GM18907 (cell line): ENCODE measurements at regions not wholly inside any gene's neighbourhood (a gene's known extent, or its start where the extent isn't known, plus 50 kb on each side); places are given as distances from the start of the nearest gene placed in this dataset.
"Not testable (repeated sequence)": the region's sequence is repeated elsewhere in the genome, so short reads cannot be mapped to it uniquely, and the experiment has no call there.

Experiments used
- ATAC-seq: cut with Tn5 transposase; IDR thresholded peaks from one replicate; pipeline ENCODE4 v1.9.1; 2021; ENCODE audit warnings: mild to moderate bottlenecking, moderate library complexity; ENCODE audit not compliant: unreplicated experiment

DNA sequence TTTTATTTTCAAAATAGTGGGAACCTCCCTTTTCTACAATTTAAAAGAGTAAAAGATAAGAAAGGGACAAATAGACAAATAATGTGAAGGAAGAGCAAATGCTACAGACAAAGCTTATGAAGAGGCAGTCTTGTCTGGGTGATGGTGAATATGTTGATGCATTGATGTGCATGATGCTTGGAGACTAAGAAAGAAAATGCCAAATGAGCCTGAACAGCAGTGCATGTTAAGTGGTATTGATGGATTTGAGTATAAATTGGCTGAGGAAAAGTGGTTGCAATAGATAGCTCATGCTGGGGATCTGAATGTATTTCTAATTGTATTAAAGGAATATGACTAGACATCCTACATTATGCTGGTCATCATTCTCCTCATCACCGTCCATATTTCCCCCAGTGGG is 268.6 kb upstream of the ANO5 start:
- no peak for ATAC-seq

DNA sequence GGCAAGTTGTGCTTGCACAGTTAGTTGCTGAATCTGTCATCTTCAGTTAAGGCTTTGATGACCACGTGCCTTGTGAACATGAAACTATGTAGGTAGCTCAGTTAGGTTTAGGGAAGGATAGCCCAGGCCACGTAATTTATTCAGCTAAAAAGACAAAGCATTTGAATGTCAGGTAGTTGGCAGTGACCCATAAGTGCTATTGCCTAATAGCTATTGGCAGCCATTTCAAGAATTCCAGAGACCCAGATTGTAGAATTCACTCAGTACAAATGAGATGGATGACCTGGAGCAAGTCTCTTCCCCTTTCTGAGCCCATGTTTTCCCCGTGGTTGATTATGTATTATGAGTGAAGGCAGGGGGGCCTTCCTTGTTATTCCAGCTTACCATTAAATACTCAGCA is 265.3 kb upstream of the ANO5 start:
- no peak for ATAC-seq

DNA sequence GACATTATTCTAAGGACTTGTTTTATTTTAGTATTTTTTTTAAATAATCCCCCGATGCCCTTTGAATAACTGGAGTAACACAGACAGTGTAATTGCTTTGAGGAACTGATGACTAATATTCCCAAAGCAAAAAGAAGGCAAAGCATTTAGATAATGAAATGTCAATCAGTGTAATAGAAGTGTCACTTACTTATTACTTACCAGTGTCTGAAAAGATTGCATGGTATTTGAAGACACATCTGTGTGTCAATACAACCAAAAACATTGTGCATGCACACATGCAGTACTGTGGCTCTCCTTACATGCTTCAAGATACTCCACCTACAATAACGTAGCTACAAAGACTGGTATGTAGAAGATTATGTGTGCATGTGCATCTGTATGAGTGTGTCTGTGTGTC is 264.0 kb upstream of the ANO5 start:
- no peak for ATAC-seq

DNA sequence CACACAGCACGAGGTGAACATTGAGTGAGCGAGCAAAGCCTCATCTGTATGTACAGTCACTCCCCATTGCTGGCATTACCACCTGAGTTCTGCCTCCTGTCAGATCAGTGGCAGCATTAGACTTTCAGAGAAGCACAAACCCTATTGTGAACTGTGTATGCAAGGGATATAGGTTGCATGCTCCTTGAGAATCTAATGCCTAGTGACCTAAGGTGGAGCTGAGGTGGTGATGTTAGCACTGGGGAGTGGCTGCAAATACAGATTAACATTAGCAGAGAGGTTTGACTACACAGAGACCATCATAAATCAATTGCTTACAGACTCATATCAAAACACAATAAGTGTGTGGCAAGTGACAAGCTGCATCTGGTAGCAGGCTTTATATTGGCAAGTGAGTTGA is 262.5 kb upstream of the ANO5 start:
- ATAC-seq = no peak

DNA sequence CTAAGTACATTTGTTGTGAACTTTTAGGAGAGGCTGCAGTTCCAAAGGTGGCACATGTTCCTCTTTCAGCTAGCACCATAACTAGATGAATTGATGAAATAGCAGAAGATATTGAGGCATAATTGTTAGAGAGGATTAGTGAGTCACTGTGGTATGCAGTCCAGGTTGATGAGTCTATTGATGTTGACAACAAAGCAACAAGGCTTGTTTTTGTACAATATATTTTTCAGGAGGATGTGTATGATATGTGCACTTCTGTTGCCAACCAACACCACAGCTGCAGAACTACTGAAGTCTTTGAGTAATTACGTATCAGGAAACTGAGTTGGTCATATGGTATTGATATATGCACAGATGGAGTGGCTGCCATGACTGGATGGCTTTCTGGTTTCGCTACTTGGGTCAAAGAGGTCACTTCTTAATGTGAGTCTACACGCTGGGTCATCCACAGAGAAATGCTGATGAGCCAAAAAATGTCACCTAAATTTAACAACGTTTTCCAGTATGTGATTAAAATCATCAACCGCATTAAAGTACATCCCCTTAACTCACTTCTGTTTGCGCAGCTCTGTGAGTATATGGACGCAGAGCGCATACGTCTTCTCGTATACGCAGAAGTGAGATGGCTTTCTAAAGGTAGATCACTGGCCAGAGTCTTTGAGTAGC is 261.3 kb upstream of the ANO5 start:
- no peak for ATAC-seq

DNA sequence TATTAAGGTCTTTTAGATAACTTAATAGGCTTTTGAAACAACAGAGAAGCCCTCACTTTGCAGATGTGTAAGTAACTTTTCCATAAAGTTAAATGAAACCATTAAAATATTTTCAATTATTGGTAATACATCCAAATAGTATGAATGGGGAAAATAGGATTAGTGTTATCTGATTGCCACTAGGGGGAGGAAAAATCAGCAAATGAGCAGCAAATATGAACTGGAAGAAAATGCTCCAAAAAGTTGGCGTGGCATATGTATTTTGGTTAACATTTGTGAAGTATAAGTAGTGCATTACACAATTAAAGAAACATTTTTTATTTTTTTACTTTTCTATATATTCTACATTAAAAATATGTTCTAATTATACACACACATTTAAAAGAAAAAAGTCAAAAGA is 259.8 kb upstream of the ANO5 start:
- no peak for ATAC-seq

DNA sequence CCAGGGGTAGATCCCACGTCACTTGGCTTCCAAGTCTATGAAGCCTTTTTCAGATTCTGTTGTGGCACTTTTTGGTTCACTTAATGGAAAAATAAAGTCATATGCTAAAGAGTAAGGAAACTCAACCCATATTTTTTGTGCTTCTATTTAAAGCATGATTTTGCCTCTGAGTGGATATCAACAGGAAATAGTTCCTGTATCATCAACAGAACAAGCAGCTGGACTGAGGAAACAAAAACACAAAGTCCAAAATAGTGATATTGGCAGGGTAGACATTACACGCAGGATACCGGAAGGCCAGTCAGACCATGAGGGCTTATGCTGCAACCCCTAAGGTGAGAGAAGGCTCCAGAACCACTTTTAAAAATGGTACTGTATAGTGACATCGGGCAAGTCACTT is 248.3 kb upstream of the ANO5 start:
- ATAC-seq = no peak

DNA sequence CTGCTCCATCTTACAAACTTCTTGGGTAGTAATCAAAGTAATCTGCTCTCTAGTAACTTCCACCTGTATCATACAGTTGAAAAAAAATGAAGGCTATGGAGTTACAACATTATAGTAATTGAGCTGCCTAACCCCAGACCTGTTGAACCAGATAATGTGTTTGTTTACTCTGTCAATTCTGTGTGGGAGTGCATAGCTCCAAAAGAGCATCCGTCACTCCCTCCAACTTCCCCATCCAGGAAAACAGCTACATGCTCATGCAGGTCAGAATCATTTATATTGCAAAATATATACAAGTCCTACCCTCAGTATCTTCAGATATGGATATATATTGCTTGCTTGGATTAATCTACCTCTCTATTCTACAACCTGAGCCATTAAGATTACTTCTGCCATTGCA is 244.0 kb upstream of the ANO5 start:
- no peak for ATAC-seq

DNA sequence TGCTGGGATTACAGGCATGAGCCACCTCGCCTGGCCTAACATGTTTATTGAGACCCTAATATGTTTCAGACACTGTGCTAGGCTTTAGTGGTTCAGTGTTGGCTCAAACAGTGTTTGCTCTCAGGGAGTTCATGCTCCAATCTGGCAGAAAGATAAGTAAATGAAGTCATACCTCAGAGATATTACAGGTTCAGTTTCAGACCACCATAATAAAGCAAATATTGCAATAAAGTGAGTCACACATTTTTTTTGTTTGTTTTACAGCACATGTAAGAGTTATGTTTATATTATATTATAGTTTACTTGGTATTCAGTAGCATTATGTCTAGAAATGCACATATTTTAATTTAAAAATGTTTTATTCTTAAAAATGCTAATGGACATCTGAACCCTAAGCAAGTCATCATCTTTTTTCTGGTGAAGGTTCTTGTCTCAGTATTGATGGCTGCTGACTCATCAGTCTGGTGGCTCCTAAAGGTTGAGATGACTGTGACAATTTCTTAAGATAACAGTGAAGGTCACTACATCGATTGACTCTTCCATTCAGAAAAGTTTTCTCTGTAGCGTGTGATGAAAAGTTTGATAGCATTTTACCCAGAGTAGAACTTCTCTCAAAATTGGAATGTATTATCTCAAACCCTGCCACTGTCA is 243.0 kb upstream of the ANO5 start:
- no peak for ATAC-seq

DNA sequence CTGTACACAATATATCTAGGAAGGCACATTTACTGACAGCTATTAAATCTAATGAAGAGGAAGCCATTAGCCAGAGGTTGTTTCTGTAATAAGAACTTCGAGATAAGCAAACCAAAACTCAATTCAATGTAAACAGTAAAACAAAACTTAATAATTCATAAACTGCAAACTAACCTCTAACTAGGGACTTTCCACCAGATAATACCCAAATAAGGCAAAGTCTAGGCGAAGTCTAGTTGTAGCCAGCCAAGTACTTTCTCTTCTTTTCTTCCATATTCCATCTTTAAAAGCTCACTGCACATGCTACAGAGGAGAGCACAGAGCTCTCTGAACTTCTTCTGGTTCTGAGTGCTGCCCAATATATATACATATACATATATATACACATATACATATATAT is 229.9 kb upstream of the ANO5 start:
- peak; percentile 74 for ATAC-seq

DNA sequence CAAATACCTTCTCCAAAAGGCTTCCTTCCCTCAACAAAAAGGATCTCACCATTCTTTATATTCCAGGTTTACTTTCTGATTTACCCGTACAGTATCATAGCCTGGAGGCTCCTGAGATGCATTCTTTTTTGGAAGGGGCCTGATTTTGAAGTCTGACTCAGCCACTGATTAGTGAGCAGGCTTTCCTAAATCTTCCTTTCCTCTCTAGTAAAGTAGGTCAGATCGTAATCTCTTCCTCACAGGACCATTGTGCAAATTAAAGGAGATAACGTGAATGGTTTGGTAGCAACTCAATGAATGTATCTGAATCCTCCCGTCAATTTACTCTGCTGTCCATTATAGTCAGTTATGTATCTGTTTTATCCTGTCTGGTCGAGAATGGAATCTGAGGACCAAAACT is 227.7 kb upstream of the ANO5 start:
- no peak for ATAC-seq

DNA sequence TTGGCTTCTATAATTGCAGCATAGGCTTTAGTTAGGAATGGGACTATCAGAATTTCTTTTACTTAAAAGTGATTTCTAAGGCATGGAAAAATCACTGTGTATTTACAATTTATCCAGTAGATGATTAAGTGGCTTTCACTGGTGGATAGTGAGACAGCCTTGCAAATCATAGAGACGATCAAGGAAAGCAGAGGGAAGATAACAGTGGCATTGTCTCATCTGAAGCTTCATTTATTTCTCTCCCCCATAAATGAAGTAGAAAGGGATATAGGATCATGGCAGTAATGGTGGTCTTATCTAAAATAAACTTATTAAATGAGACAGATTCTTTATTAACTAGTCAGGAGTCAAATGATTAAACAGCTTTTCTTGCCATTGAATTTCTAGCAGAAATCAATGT is 224.2 kb upstream of the ANO5 start:
- no peak for ATAC-seq

DNA sequence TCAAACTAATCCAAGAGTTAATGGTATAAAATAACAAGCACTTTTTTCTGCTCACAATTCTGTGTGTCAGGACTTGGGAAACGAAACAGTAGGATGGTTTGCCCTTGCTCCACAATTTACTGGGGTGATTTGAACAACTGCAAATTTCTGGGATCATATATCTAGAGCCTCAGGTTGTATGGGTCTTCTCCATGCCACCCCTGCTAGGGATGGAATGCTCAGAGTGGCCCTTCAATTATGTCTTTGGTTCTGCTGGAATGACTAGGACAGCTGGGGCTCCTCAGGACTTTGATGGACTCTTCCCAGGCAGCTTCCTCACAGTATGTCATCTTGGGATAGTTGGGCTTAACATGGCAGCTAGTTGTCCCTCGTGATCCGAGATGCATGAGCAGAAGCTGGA is 223.0 kb upstream of the ANO5 start:
- no peak for ATAC-seq

DNA sequence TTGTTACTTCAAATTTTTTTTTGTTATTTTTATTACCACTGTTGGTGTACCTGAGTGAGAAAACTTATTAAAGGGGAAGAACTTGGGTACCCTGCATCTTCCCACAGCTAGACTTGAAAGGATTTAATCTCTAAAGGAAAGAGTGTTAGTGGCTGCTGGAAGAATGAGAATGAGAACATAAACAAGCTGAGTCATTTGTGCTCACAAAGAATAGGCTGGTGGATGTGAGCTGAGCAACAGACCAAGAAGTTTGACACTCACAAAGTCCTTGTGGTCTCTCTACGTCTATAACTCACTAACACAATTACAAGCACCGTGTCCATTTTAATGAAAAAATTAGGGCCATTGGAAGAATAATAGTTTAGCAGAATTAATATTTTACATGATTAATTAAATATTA is 217.6 kb upstream of the ANO5 start:
- no peak for ATAC-seq

DNA sequence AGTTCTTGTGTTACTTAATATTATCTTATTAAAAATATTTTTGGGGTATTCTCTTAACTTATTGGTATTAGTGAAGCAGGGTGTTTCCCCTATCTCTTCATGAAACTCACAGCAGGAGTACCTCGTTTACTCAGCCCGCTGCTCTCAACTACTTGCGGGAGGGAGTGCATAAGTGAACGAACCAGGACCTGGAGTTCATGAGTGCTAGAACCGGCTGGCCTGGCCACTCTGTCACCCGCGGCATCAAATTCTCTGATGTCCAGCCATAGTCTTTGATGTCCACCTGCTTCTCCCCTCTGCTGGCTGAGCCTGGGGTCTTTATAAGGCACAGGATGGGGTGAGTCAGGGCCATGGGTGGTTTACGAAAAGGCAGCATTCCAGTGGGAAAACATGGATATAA is 216.7 kb upstream of the ANO5 start:
- no peak for ATAC-seq

DNA sequence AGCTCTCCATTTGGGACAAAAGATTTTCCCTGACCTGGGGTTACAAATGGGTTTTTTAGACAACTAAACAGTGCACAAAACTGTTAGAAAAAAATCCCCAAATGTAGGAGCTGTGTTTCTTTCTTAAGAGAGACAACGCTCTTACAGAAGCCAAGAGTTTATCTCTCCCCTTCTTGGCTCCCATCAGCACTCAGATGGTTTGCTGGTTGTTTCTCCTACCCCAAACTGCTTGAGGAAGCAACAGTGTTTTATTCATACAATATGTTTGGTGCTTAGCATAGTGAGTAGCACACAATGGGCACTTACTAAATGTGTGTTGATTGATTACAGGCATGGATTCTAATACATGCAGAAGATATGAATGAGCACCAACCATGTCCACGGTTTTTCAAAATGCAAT is 209.5 kb upstream of the ANO5 start:
- no peak for ATAC-seq

DNA sequence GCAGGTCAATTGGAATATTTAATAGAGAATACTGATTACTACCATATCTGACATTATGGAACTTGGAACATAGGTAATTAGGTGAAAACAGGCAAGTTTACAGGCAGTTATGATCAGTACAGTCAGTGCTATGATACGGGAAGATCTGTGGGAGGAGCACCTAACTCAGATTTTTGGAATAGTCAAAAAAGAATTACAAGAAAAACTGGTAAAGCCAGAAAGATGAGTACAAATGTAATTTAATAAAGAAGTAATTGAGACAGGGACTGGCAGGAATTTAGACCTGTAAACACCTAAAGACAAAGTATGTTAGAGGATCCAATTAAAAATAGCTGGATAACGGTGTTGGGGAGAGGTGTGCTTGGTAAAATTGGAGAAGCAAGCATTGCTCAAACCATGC is 206.5 kb upstream of the ANO5 start:
- no peak for ATAC-seq

DNA sequence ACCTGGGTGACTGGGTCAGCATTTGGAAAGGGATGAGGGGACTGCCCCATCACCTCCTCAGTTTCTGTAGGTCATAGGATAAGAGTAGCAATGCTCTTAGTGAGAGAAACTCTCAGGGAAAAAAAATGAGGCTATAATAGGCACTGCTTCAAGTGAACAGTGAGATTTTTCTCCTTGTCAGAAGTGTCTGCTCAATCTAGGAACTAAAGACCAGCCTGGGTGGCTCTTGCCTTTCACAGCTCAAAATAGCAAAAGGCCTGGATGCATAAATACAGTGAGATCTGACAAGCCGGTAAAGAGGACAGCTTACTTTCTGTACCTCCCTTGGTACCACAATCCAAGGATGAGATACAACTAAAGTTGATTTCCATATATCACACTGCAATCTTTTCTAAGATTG is 205.6 kb upstream of the ANO5 start:
- no peak for ATAC-seq

DNA sequence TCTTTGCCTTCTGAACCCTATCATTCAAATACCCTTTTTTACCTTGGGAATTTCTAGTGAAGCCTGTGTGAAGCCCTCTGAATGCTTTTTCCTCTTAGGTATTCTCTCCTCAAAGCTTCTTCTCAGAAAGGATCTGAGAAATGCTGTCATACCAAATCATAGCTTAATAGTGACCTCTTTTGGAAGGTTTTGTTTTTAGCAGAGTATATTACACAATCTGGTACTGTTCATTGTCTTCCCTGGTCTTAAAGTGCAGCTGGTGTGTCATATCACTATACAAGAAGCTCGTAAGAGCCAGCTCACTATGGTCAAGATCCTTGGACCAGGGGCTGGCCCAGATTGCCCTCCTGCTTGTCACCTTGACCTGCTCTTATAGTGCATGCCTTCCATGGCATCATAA is 204.4 kb upstream of the ANO5 start:
- no peak for ATAC-seq

DNA sequence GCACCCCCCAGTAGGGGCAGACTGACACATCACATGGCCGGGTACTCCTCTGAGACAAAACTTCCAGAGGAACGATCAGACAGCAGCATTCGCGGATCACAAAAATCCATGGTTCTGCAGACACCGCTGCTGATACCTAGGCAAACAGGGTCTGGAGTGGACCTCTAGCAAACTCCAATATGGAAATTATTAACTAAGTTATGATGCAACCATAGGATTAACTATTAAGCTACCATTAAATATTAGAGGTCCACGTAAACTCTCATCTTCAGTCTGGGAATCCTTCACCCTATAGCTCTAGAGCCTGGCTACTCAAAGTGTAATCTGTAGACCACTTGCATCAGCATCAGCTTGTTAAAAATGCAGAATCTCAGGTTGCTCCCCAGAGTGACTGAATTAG is 191.1 kb upstream of the ANO5 start:
- ATAC-seq = not testable (repeated sequence)

DNA sequence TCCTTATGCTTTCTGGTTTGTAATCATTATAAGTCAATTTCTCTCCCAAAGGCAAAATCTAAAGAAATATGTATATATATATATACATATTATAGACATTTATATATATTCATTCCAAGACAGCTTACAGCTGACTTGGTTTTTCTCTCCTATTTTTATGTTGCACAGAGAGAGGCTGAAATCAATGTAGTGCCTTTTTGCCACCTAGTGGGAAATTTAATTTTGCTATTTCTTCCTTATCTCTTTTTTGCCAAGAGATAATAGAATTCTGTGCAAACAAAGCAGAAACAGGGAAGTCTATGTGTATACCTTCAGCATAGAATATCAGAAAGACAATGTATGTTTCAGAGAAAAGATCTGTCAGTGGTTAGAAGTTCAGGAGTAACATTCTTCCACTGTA is 186.0 kb upstream of the ANO5 start:
- no peak for ATAC-seq

DNA sequence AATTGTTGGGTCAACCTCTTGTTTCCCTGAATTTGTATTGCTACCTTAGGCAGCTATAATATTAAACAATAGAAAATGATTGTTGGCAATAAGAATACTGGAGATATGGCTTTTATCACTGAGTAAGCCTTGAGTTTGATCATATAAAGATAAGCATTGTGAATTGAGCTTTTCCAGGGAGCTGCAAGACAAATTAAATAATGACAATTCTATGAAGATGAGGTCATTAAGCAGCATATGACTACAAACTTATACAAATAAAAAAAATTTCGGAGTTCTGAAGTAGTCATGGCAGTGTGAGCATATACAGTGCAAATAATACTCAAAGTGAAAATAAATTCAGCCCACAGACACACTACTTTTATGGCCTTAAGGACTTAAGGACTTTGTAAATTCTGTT is 161.1 kb upstream of the ANO5 start:
- ATAC-seq = no peak

DNA sequence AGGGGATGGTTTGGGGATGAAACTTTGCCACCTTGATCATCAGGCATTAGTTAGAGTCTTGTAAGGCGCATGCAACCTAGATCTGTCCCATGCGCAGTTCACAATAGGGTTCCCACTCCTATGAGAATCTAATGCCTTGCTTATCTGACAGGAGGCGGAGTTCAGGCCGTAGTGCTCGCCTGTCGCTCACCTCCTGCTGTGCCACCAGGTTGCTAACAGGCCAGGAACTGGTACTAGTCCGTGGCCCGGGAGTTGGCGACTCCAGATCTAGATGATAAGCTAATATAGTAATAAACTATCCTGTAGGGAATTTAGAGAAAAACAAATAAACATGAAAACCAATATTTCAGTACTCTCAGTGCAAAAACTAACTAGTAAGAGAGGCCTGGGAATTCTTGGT is 155.4 kb upstream of the ANO5 start:
- no peak for ATAC-seq
